ENCODE measurements at regions not wholly inside any gene's neighbourhood (a gene's known extent, or its start where the extent isn't known, plus 50 kb on each side); places are given as distances from the start of the nearest gene placed in this dataset.

DNA sequence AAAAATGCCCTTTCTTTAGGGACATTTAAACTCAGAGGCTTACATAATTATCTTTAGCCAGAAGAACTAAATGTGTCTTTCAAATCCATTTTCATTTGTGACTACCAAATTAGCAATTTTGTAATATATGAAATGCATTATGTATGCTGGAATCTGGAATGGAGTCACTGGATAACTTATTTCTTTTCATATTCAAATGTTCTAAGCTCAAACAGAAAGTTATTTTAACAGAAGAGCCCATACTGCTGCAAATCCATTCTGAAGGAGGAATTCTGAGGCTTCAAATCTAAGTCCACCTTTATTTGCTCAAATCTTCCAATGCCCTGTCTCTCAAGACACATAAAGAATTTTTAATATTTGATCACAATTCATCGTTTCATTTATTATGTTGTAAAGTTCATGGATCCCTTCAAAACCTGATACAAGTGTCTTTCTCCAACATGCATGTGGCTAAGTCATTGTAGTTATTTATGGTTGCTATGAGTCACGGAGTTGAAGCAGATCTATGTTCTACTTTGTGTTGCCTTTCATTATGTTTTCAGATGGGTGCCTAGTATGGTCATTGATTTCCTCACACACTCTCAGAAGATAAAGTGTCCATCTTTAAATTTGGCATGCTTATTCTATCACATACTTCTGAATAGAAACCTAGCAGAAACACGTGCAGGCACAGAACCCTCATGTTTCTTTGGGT, 214.8 kb upstream of the GCFC2 start:
- WGBS (ENCODE audit: low lambda C conversion rate) = 1% methylated on average over 3 of the region's 3 CpGs
- Histone ChIP-seq H3K27ac (ENCODE audit: extremely low read length, insufficient read depth, low read length) (no peak overlapping the region), H3K9me3 (ENCODE audit: low read length) (no peaks in the 10 kb centered on the region), H3K79me2 (ENCODE audit: insufficient read depth, low read length) (no peaks in the 10 kb centered on the region), H2AFZ (ENCODE audit: low read length) (no peak overlapping the region), H3K9ac (ENCODE audit: insufficient read depth, low read depth, low read length) (no peak overlapping the region), H3K4me2 (ENCODE audit: low read depth, low read length) (no peak overlapping the region), H3K4me1 (ENCODE audit: insufficient read depth, low read length) (no peaks in the 10 kb centered on the region), H3K36me3 (replicated peaks in 1 of 2; ENCODE audit: control insufficient read depth in 1 of 2, insufficient read depth in 2 of 2, low read length in 2 of 2) (no peaks in the 10 kb centered on the region), H4K20me1 (ENCODE audit: insufficient read depth, low read length) (no peaks in the 10 kb centered on the region), H3K27me3 (ENCODE audit: control insufficient read depth in 1 of 2, insufficient read depth in 2 of 2, low read length in 2 of 2) (no peaks in the 10 kb centered on the region), H3K4me3 (replicated peaks in 1 of 3; ENCODE audit: insufficient read depth in 1 of 3, low read depth in 2 of 3, low read length in 3 of 3) (no peak overlapping the region)
- in situ Hi-C loops (cut with HindIII; ENCODE audit: extremely low pct_ligation_motif_present, low pct_unique_long_range_greater_than_20kb) = no loop called here
- FAIRE-seq = no peak
- TF ChIP-seq CREB1 (IDR thresholded peaks at IDR 0.05) = 0 out of 2 replicates have a peak, but pooled peaks have one; percentile 11
- TF ChIP-seq CREB1 (CRISPR knock-in tag; IDR thresholded peaks at IDR 0.05) = no peak
- no peak for TF ChIP-seq MEIS2 (CRISPR knock-in tag; IDR thresholded peaks at IDR 0.05)
- BruUV-seq (replicated peaks) = no TSS peak
- CTCF ChIA-PET (ENCODE audit: low intra/inter-chr PET ratio, low total read pairs) = no interaction called here
- ATAC-seq = no peak
- POLR2A ChIA-PET = no interaction called here
- DNase-seq (ENCODE audit: low spot score) = no peak
- intact Hi-C loops (cut with micrococcal nuclease; ENCODE audit: unreplicated experiment) = no loop called here

- Histone ChIP-seq H3K4me2 (ENCODE audit: low read depth, low read length) (no peak overlapping the region), H3K9me3 (ENCODE audit: low read length) (no peaks in the 10 kb centered on the region), H3K4me3 (replicated peaks in 1 of 3; ENCODE audit: insufficient read depth in 1 of 3, low read depth in 2 of 3, low read length in 3 of 3) (no peak overlapping the region), H3K36me3 (replicated peaks in 1 of 2; ENCODE audit: control insufficient read depth in 1 of 2, insufficient read depth in 2 of 2, low read length in 2 of 2) (no peaks in the 10 kb centered on the region), H3K79me2 (ENCODE audit: insufficient read depth, low read length) (no peaks in the 10 kb centered on the region), H4K20me1 (ENCODE audit: insufficient read depth, low read length) (no peaks in the 10 kb centered on the region), H2AFZ (ENCODE audit: low read length) (no peak overlapping the region), H3K9ac (ENCODE audit: insufficient read depth, low read depth, low read length) (no peak overlapping the region), H3K27ac (ENCODE audit: extremely low read length, insufficient read depth, low read length) (no peak overlapping the region), H3K4me1 (ENCODE audit: insufficient read depth, low read length) (no peaks in the 10 kb centered on the region), H3K27me3 (ENCODE audit: control insufficient read depth in 1 of 2, insufficient read depth in 2 of 2, low read length in 2 of 2) (no peaks in the 10 kb centered on the region)
- ATAC-seq (no peak), DNase-seq (ENCODE audit: low spot score) (no peak), FAIRE-seq (no peak)
- intact Hi-C loops (cut with micrococcal nuclease; ENCODE audit: unreplicated experiment) = no loop called here
- ChIA-PET CTCF (ENCODE audit: low intra/inter-chr PET ratio, low total read pairs) (no interaction called here), POLR2A (no interaction called here)
- BruUV-seq (replicated peaks) = no TSS peak
- 33% methylated on average over 2 of the region's 2 CpGs for WGBS (ENCODE audit: low lambda C conversion rate)
- in situ Hi-C loops (cut with HindIII; ENCODE audit: extremely low pct_ligation_motif_present, low pct_unique_long_range_greater_than_20kb) = no loop called here
- no peak for TF ChIP-seq PITX1 (CRISPR knock-in tag; IDR thresholded peaks at IDR 0.05)
- TF ChIP-seq HOXD1 (CRISPR knock-in tag; IDR thresholded peaks at IDR 0.05) = no peak
- TF ChIP-seq ZHX1 (CRISPR knock-in tag; IDR thresholded peaks at IDR 0.05; ENCODE audit: low read depth) = no peak
- TF ChIP-seq, protein P1, sequence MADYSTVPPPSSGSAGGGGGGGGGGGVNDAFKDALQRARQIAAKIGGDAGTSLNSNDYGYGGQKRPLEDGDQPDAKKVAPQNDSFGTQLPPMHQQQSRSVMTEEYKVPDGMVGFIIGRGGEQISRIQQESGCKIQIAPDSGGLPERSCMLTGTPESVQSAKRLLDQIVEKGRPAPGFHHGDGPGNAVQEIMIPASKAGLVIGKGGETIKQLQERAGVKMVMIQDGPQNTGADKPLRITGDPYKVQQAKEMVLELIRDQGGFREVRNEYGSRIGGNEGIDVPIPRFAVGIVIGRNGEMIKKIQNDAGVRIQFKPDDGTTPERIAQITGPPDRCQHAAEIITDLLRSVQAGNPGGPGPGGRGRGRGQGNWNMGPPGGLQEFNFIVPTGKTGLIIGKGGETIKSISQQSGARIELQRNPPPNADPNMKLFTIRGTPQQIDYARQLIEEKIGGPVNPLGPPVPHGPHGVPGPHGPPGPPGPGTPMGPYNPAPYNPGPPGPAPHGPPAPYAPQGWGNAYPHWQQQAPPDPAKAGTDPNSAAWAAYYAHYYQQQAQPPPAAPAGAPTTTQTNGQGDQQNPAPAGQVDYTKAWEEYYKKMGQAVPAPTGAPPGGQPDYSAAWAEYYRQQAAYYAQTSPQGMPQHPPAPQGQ (CRISPR knock-in tag; IDR thresholded peaks at IDR 0.05; ENCODE audit: borderline replicate concordance) = no peak
- TF ChIP-seq CEBPB (IDR thresholded peaks at IDR 0.05; ENCODE audit: borderline replicate concordance, low read depth, low read length) = peak; percentile 53; the same call in 1 of the 2 replicates
- TF ChIP-seq ATF7 (IDR thresholded peaks at IDR 0.05) = peak; percentile 9; the same call in 1 of the 2 replicates
- no peak for TF ChIP-seq ATF7 (CRISPR knock-in tag; IDR thresholded peaks at IDR 0.05)
- no peak for TF ChIP-seq ZNF7 (CRISPR knock-in tag; IDR thresholded peaks at IDR 0.05)
- TF ChIP-seq ZBTB43 (CRISPR knock-in tag; conservative IDR thresholded peaks at IDR 0.05) = no peak
- TF ChIP-seq PHB2 (IDR thresholded peaks at IDR 0.05; ENCODE audit: partially characterized antibody) = no peak
- no peak for TF ChIP-seq ZNF430 (CRISPR knock-in tag; IDR thresholded peaks at IDR 0.05)
- TF ChIP-seq ZNF230 (CRISPR knock-in tag; IDR thresholded peaks at IDR 0.05) = no peak
Observed at GRCh38 chr2:75922191-75922590, 211.5 kb upstream of the GCFC2 start.
